HS-27A (cell line): ENCODE measurements at regions not wholly inside any gene's neighbourhood (a gene's known extent, or its start where the extent isn't known, plus 50 kb on each side); places are given as distances from the start of the nearest gene placed in this dataset.

Experiments
- DNase-seq: peaks from one replicate; pipeline ENCODE4 v3.0.0-alpha.2; 2012; ENCODE audit warnings: low read depth, missing footprints

- DNase-seq, result no peak
These were observed 410.9 kb upstream of the SOX9 start for GRCh38 chr17:71709946-71710345.

DNA sequence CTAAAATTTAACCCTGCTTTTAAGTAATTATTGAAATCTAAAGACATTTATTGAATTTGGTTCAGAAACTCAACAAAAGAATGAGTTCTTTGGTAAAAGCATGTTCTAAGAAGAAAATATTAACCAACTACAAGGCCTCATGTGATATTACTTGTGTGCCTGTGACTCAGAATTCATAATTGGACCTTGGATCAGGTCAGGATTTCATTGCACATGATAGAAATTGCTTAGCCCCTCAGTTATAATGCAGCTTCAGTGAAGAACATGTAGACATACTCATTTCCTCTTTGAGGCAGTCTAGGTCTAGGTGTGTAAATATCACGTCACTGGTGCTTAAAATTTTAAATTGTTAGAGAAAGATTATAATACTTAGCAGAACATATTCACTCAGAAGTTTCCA, 410.0 kb upstream of the SOX9 start:
- no peak for DNase-seq

DNA sequence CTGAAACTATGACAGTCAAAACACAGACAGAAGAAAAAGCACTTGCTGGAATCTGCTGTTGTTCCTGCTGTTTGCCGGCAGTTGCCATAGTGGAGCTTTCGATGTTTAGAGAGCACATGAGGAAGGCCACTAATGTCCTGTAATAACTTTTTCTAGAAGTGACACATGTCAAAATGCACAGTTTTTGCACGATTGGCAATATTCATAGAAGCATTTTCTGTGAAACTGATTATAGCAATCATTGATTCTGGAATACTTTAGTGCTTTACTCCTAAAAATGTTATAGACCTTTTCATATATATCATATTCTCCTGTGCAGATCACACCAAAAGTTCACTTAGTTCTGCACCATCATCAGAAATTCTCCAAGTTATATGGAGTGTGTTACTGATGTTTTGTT, 407.0 kb upstream of the SOX9 start:
- no peak for DNase-seq

DNA sequence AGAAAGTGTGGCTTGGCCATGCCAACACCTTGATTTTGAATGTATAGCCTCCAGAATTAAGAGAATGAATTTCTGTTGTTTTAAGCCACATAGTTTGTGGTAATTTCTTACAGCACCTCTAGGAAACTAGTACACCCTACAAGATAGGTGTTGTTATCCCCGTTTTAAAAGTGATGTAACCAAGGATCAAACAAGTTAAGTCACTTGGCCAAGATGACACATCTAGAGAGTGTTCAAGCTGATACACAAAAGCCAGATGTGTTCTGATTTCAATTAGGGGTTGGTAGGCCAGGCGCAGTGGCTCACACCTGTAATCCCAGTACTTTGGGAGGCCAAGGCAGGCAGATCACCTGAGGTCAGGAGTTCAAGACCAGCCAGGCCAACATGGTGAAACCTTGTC, 396.5 kb upstream of the SOX9 start:
- no peak for DNase-seq

DNA sequence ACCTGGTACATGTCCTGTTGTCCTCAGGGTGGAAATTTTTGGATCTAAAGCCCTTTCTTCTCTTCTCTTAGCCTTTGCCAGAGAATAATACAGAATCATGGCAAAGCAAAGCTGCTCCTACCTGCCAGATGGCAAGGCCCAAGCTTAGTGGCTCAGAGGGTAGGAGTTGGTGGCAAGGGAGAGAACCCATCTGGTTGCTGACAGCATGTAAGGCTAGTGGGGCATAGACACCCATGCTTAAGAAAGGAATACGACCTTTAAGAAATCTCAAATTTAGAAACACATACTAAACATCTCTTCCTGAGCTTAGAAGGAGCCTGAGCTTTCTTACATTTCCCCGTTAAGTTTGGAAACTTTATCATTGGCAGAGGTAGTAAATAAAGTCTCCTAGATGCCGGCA, 395.0 kb upstream of the SOX9 start:
- no peak for DNase-seq

- no peak for DNase-seq
These were observed 394.5 kb upstream of the SOX9 start for GRCh38 chr17:71726341-71726740.

DNA sequence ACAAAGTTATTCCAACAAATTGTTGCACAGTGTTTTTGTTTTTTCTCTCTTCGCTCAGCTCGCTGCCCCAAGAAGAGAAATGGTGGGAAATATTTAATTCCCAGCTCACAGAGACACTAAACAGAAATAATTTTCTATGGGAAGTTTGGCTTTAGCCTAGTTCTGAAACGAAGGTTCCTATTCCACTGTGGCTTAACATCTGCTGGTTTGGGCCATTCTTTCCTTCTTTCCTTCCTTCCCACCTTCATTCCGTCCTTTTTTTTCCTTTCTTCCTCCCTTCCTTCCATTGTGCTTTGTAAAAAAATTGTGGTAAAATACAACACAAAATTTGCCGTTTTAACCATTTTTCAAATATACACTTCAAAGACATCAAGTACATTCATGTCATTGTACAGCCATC, 393.5 kb upstream of the SOX9 start:
- no peak for DNase-seq

GRCh38 chr17:71727723-71728122, 393.1 kb upstream of the SOX9 start:
- DNase-seq, result no peak

DNA sequence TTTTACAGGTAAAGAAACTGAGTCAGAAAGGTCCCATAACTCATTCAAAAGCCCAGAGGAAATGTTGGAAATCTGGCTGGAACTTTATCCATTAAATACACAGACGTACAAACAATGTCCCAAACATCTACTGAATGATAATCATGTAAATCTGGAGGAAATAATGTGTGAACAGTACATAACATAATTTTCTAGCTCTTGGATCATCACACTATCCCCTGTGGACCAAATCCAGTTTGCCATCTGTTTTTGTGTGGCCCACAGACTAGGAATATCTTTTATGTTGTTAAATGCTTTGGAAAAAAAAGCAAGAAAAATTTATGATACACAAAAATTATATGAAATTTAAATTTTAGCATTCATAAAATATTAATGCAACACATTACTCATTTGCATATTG, 389.9 kb upstream of the SOX9 start:
- DNase-seq, result no peak

DNA sequence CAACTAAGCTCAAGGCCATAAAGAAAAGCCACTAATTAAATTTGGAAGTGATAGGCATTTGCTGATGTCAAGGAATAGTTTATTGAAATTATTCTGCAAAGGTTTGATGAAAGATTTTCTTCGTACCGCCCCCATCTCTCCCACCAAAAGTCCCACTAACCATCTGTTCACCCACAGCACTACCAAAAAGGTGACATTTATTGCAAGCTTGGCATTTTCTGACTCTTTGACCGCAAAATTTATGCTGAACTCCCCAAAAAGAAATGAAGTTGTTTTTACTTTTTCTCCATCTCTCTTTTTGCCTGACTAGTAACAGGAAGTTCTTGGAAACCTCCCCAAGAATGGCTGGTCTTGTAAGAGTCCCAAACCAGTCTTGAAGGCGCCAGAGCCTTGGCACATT, 384.9 kb upstream of the SOX9 start:
- DNase-seq, result no peak

- DNase-seq, result no peak
These were observed 380.0 kb upstream of the SOX9 start for GRCh38 chr17:71740866-71741265.

- no peak for DNase-seq
These were observed 379.0 kb upstream of the SOX9 start for GRCh38 chr17:71741836-71742235.

DNA sequence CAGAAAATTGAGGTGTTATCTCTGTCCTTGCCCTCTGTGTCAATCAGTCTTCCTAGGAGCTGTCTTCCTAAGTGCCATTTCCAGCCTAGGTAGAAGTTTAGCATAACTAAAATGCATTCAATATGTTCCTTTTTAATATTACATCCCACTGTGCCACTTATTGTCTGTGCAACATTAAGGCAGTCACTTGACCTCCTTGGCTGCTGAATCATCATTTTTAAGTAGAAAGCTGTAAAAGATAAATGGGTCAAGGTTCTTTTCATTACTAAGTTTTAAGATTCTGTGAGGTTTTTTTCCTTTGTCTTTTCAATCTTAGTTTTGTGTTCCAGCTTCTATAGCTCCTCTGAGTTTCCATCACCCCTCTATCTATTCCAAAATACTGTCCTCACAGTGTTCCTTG, 371.9 kb upstream of the SOX9 start:
- DNase-seq, result no peak

DNA sequence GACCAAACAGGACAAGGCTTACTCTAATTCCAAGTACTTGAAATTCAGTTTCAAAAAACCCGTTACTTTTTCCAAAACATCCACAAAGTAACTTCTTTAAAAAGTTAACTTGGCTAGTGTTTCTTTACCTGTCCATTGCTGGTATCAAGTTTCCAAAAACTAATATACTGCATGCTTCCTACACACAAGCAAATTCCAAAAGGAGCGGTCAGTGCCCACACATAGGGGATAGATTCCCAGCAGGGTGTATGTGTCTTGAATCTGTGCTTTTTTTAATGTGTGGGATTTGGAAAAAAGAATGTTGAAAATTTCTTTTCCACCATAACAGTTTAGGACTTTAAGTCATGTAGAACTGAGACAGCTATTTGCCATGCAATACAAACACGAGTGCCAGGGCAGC, 367.8 kb upstream of the SOX9 start:
- DNase-seq, result no peak

- DNase-seq, result no peak
These were observed 363.7 kb upstream of the SOX9 start for GRCh38 chr17:71757156-71757555.

GRCh38 chr17:71757956-71758355, 362.9 kb upstream of the SOX9 start:
- DNase-seq, result no peak

DNA sequence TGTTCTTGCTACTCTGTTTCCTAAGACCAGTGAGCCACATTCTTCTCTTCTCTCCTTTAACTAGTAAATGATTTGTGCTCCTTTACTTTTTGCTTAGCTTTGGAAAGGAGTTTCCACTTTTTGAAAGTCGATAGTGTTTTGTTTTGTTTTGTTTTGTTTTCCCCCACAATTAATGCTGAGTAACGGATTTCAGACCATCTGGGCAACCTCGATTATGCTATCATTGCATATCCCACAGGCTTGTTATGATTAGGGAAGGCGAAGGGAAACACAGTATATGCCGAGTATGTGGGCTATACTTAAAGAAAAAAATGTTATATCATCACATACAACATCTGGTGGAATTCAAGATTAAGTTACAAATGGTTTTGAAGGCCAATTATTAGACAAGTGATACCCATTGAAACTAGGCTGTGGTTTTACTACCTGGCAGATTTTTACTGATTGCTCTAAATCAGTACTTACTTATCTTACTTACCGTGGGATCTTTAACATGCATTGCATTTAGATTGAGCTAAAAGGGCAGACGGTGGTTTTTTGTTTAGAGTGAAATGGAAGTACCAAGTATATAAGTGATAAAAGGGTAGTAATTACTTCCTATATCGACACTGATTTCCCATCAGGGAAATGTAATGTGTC, 361.3 kb upstream of the SOX9 start:
- DNase-seq, result no peak

DNA sequence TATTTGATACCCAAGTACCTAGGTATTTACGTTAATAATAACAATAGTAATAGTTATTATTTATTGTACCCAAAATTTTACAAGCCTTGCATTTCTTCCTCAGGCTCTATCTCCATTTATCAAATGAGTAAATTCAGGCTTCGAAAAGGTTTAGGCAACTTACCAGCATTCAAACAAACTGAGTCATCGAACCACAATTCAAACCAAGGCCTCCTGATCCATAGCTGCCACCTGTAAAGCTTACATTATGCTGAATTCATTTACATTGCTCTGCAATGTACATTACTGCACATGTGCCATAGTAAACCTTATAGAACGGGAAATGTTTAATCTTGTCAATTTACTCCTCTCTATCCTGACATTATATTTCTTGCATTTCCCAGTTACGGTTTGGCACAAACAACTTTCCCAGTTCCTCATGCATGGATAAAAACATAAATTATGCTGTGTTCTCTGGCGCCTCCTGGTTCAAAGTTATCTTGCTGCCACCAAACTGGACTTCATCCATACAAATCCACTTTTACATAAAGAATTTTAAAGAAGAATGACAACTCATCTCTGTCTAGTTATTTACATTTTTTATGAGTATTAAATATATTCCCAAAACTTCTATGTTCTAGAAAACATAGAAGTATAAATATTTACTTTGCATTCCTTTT, 360.6 kb upstream of the SOX9 start:
- no peak for DNase-seq

DNA sequence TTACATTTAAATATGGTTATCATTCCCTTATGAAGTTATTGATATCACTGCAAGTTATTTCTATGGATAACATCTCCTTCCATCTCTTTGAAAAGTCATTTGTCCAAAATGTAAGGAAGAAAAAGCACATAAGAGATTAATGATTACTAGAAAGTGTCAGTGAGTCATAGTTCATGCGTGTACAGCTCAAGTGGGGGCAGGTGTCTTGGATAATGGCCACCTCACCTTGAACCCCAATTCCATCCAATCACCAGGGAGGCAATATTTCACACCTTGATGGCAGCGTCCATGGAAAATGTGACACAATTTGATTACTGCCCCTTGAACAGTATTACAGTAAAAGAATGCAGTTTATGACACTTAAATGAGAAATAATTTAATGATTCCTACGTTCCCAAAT, 358.3 kb upstream of the SOX9 start:
- no peak for DNase-seq

- DNase-seq, result no peak
These were observed 356.3 kb upstream of the SOX9 start for GRCh38 chr17:71764505-71764904.

GRCh38 chr17:71765437-71765836, 355.4 kb upstream of the SOX9 start:
- no peak for DNase-seq

DNA sequence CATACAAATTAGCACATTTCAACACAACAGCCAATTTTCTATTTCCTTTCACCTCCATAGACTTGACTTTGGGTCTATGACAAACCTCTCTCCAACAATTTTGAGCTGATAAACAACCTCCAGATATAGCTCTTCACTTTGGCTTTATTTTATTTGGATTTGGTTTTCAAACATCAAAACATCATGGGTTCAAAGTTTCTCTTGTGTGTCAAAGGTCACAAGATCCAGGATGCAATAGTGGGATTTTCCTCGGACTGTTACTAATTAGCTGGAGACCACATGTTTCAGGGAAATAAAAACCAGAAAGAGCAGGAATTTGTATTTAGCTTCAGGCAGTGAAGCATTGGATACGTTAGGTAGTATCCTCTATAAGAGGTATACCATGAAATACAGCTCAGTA, 351.0 kb upstream of the SOX9 start:
- DNase-seq, result no peak

DNA sequence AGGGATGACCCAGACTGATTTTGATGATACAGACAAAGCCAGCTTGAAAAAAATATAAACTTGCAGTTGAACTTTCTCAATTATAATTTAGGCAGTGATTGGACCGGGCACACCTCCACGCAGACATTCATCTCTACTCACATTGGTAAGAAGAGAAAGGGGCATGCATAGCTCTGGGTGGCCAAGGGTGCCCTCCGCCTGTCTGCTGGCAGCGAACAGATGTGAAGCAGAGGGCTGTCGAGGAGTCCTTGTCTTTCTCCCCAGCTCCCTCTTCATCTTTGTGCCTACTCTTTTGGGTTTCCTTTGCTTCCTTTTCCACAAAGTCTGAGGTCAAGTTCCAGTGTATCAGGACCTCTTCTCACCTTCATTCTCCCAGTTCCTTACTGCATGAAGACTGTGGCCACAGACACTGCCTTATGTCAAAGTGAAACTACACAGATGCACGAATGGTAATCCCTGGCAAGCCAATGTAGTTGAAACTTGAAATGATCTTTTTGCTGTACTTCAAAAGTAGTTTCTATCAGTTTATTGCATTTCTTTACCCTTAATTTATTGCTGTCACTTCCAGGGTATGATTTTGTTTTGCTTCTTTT, 343.7 kb upstream of the SOX9 start:
- no peak for DNase-seq

- DNase-seq, result no peak
These were observed 341.3 kb upstream of the SOX9 start for GRCh38 chr17:71779482-71779881.
